ENCODE measurements at regions not wholly inside any gene's neighbourhood (a gene's known extent, or its start where the extent isn't known, plus 50 kb on each side); places are given as distances from the start of the nearest gene placed in this dataset.

GRCh38 chr16:79703066-79703465, 102.5 kb upstream of the MAF start:
- H3K27ac Mint-ChIP-seq = no peak overlapping the region
- no peak overlapping the region for H3K4me3 Mint-ChIP-seq
- no peaks in the 10 kb centered on the region for H3K4me1 Mint-ChIP-seq
- no peak for TF ChIP-seq CTCF (IDR thresholded peaks at IDR 0.05; ENCODE audit: unreplicated experiment)
- H3K36me3 Mint-ChIP-seq = no peaks in the 10 kb centered on the region
- DNase-seq (ENCODE audit: low spot score in 2 of 2, unreplicated experiment in 2 of 2) = no peak
- H3K9me3 Mint-ChIP-seq = peaks cover 6% of the 10 kb centered on the region
- H3K27me3 Mint-ChIP-seq (ENCODE audit: low read depth) = peaks cover 8% of the 10 kb centered on the region

GRCh38 chr16:79698341-79698753, 97.8 kb upstream of the MAF start:
- TF ChIP-seq CTCF (IDR thresholded peaks at IDR 0.05; ENCODE audit: unreplicated experiment) = no peak
- Mint-ChIP-seq H3K27ac (no peak overlapping the region), H3K9me3 (peaks cover 17% of the 10 kb centered on the region), H3K36me3 (no peaks in the 10 kb centered on the region), H3K27me3 (ENCODE audit: low read depth) (peaks cover 8% of the 10 kb centered on the region), H3K4me3 (no peak overlapping the region), H3K4me1 (no peaks in the 10 kb centered on the region)
- no peak for DNase-seq (ENCODE audit: low spot score in 2 of 2, unreplicated experiment in 2 of 2)

- Mint-ChIP-seq H3K27ac (no peak overlapping the region), H3K27me3 (ENCODE audit: low read depth) (peaks cover 8% of the 10 kb centered on the region), H3K36me3 (no peaks in the 10 kb centered on the region), H3K4me3 (no peak overlapping the region), H3K4me1 (no peaks in the 10 kb centered on the region), H3K9me3 (peaks cover 18% of the 10 kb centered on the region)
- DNase-seq (ENCODE audit: low spot score in 2 of 2, unreplicated experiment in 2 of 2) = no peak
- no peak for TF ChIP-seq CTCF (IDR thresholded peaks at IDR 0.05; ENCODE audit: unreplicated experiment)
Observed at GRCh38 chr16:79697562-79698112, 97.1 kb upstream of the MAF start.

- H3K27me3 Mint-ChIP-seq (ENCODE audit: low read depth) = no peaks in the 10 kb centered on the region
- no peak for TF ChIP-seq CTCF (IDR thresholded peaks at IDR 0.05; ENCODE audit: unreplicated experiment)
- DNase-seq (ENCODE audit: low spot score in 2 of 2, unreplicated experiment in 2 of 2) = no peak
- no peak overlapping the region for H3K4me3 Mint-ChIP-seq
- no peaks in the 10 kb centered on the region for H3K36me3 Mint-ChIP-seq
- no peak overlapping the region for H3K27ac Mint-ChIP-seq
- peaks cover 18% of the 10 kb centered on the region for H3K9me3 Mint-ChIP-seq
- H3K4me1 Mint-ChIP-seq = no peaks in the 10 kb centered on the region
Observed at GRCh38 chr16:79691007-79691406, 90.5 kb upstream of the MAF start.

- Mint-ChIP-seq H3K27me3 (ENCODE audit: low read depth) (no peaks in the 10 kb centered on the region), H3K9me3 (peaks cover 18% of the 10 kb centered on the region), H3K27ac (no peak overlapping the region), H3K4me1 (no peaks in the 10 kb centered on the region), H3K36me3 (no peaks in the 10 kb centered on the region), H3K4me3 (no peak overlapping the region)
- DNase-seq (ENCODE audit: low spot score in 2 of 2, unreplicated experiment in 2 of 2) = no peak
- TF ChIP-seq CTCF (IDR thresholded peaks at IDR 0.05; ENCODE audit: unreplicated experiment) = no peak
Observed at GRCh38 chr16:79690159-79690558, 89.6 kb upstream of the MAF start.
